ENCODE measurements at regions not wholly inside any gene's neighbourhood (a gene's known extent, or its start where the extent isn't known, plus 50 kb on each side); places are given as distances from the start of the nearest gene placed in this dataset.

DNA sequence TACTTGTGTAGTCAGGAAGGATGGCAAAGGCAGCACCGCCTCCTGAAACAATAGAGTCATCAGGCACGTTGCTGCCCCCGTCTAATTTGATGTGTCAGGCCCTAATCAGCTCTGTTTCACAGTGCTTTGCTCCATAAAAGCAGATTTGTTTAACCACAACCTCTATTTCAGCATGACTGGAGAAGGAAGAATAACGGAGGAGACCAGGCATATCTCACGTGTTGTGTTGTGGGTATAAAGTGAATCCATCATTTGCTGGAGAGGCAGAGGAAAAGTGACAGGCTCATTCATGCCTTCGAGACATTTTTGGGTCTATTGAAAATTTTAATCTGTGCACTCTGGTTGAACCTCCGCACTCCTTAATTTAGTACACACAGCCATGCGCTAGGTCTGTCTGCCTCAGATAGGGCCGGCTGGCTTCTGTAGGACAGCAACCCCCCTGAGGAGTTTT, 940.4 kb upstream of the SLC10A2 start:
- TF ChIP-seq TCF12 (IDR thresholded peaks at IDR 0.05; ENCODE audit: low read depth) (no peak), CREB1 (IDR thresholded peaks at IDR 0.05; ENCODE audit: low read depth) (no peak)
